ENCODE measurements at regions not wholly inside any gene's neighbourhood (a gene's known extent, or its start where the extent isn't known, plus 50 kb on each side); places are given as distances from the start of the nearest gene placed in this dataset.
"Not testable (repeated sequence)": the region's sequence is repeated elsewhere in the genome, so short reads cannot be mapped to it uniquely, and the experiment has no call there.

GRCh38 chr18:68176901-68177300 lies 538.0 kb downstream of the TMX3 start:
- TF ChIP-seq CTCF (IDR thresholded peaks at IDR 0.05; ENCODE audit: low read depth, low read length) (no peak), EZH2phosphoT487 (IDR thresholded peaks at IDR 0.05; ENCODE audit: low read depth) (no peak)
- Histone ChIP-seq H3K27ac (ENCODE audit: low read length) (no peak overlapping the region), H3K79me2 (ENCODE audit: low read length) (no peaks in the 10 kb centered on the region), H3K9me3 (ENCODE audit: insufficient read depth, low read length) (no peaks in the 10 kb centered on the region), H3K4me2 (ENCODE audit: low read length) (no peak overlapping the region), H3K4me1 (ENCODE audit: low read length) (no peaks in the 10 kb centered on the region), H3K9ac (ENCODE audit: low read length) (no peak overlapping the region), H3K4me3 (ENCODE audit: low read length) (no peak overlapping the region), H3K27me3 (ENCODE audit: low read depth, low read length) (no peaks in the 10 kb centered on the region), H2AFZ (ENCODE audit: low read depth, low read length) (no peak overlapping the region), H3K36me3 (replicated peaks; ENCODE audit: low read depth, low read length) (no peaks in the 10 kb centered on the region), H4K20me1 (ENCODE audit: insufficient read depth, low read length) (no peaks in the 10 kb centered on the region)

- H4K20me1 ChIP-seq (ENCODE audit: insufficient read depth, low read length) = no peaks in the 10 kb centered on the region
- no peak overlapping the region for H2AFZ ChIP-seq (ENCODE audit: low read depth, low read length)
- H3K9me3 ChIP-seq (ENCODE audit: insufficient read depth, low read length) = no peaks in the 10 kb centered on the region
- no peak overlapping the region for H3K9ac ChIP-seq (ENCODE audit: low read length)
- H3K4me1 ChIP-seq (ENCODE audit: low read length) = no peaks in the 10 kb centered on the region
- TF ChIP-seq CTCF (IDR thresholded peaks at IDR 0.05; ENCODE audit: low read depth, low read length) (no peak), EZH2phosphoT487 (IDR thresholded peaks at IDR 0.05; ENCODE audit: low read depth) (no peak)
- no peaks in the 10 kb centered on the region for H3K36me3 ChIP-seq (replicated peaks; ENCODE audit: low read depth, low read length)
- no peaks in the 10 kb centered on the region for H3K27me3 ChIP-seq (ENCODE audit: low read depth, low read length)
- H3K79me2 ChIP-seq (ENCODE audit: low read length) = no peaks in the 10 kb centered on the region
- H3K27ac ChIP-seq (ENCODE audit: low read length) = no peak overlapping the region
- no peak overlapping the region for H3K4me3 ChIP-seq (ENCODE audit: low read length)
- H3K4me2 ChIP-seq (ENCODE audit: low read length) = no peak overlapping the region
These were observed 541.9 kb downstream of the TMX3 start for GRCh38 chr18:68172842-68173549.

- Histone ChIP-seq H3K36me3 (replicated peaks; ENCODE audit: low read depth, low read length) (no peaks in the 10 kb centered on the region), H3K9ac (ENCODE audit: low read length) (no peak overlapping the region), H2AFZ (ENCODE audit: low read depth, low read length) (peak overlapping the region; percentile 10; the same call in 1 of the 2 replicates)
These were observed 550.0 kb downstream of the TMX3 start for GRCh38 chr18:68164909-68165308.

GRCh38 chr18:68153821-68154220 lies 561.1 kb downstream of the TMX3 start:
- not testable (repeated sequence) for H3K36me3 ChIP-seq (replicated peaks; ENCODE audit: low read depth, low read length); H3K79me2 ChIP-seq (ENCODE audit: low read length); H2AFZ ChIP-seq (ENCODE audit: low read depth, low read length); H3K4me2 ChIP-seq (ENCODE audit: low read length); H3K9me3 ChIP-seq (ENCODE audit: insufficient read depth, low read length); H4K20me1 ChIP-seq (ENCODE audit: insufficient read depth, low read length); H3K27ac ChIP-seq (ENCODE audit: low read length); H3K4me1 ChIP-seq (ENCODE audit: low read length); H3K9ac ChIP-seq (ENCODE audit: low read length); H3K4me3 ChIP-seq (ENCODE audit: low read length); H3K27me3 ChIP-seq (ENCODE audit: low read depth, low read length)

More at GRCh38 chr18:68164909-68165308, 550.0 kb downstream of the TMX3 start:
- no peaks in the 10 kb centered on the region for H3K79me2 ChIP-seq (ENCODE audit: low read length)
- no peak overlapping the region for H3K4me2 ChIP-seq (ENCODE audit: low read length)
- no peaks in the 10 kb centered on the region for H3K9me3 ChIP-seq (ENCODE audit: insufficient read depth, low read length)
- TF ChIP-seq CTCF (IDR thresholded peaks at IDR 0.05; ENCODE audit: low read depth, low read length) = no peak
- no peak for TF ChIP-seq EZH2phosphoT487 (IDR thresholded peaks at IDR 0.05; ENCODE audit: low read depth)
- no peak overlapping the region for H3K4me3 ChIP-seq (ENCODE audit: low read length)
- H4K20me1 ChIP-seq (ENCODE audit: insufficient read depth, low read length) = no peaks in the 10 kb centered on the region
- H3K27me3 ChIP-seq (ENCODE audit: low read depth, low read length) = no peaks in the 10 kb centered on the region
- H3K27ac ChIP-seq (ENCODE audit: low read length) = no peak overlapping the region
- no peaks in the 10 kb centered on the region for H3K4me1 ChIP-seq (ENCODE audit: low read length)

All from OCI-LY3 (cell line).